K562 (cell line): ENCODE measurements at regions not wholly inside any gene's neighbourhood (a gene's known extent, or its start where the extent isn't known, plus 50 kb on each side); places are given as distances from the start of the nearest gene placed in this dataset.

Experiments
- ATAC-seq: fragments of 200-7000 bp; cut with Tn5 transposase; 3 replicates; pipeline ENCODE4 v1.9.1; 2020; ENCODE audit warnings: moderate library complexity
- BruUV-seq: library from RNA; stranded (reverse); fragments of 400-500 nt; replicated peaks from 2 replicates; lab custom pipeline; 2021; lab: Mats Ljungman, UMichigan
- CTCF ChIA-PET: fragments of 300-600 bp; formaldehyde crosslinking; extraction: SDS; loops from one replicate; lab custom pipeline; 2021; ENCODE audit warnings: low intra/inter-chr PET ratio; lab: Yijun Ruan, JAX
- POLR2A ChIA-PET: fragments of 300-600, 350-650 bp; sonication (Branson Sonifier 250); formaldehyde crosslinking; extraction: SDS; loops from one replicate; lab custom pipeline; 2021; ENCODE audit warnings: antibody characterized with exemption, inconsistent platforms; lab: Yijun Ruan, JAX
- DNase-seq, 4 experiments: peaks; one replicate each; pipeline versions ENCODE4 v3.0.0 to v3.0.0-alpha.2; 2011 to 2018; ENCODE audit warnings: low spot score in 3 of 4, mixed read lengths in 3 of 4; ENCODE audit errors: extremely low read depth in 1 of 4
- FAIRE-seq: peaks from 2 replicates; lab custom pipeline; 2011; peaks lifted over from hg19 to GRCh38; lab: Jason Lieb, UNC
- H2AFZ ChIP-seq: 2 replicates; pipeline ENCODE4 v1.6.0; 2011; ENCODE audit warnings: low read depth, low read length, control low read depth, inconsistent platforms
- H3K27ac ChIP-seq: fragments of 200-600 bp; 3 replicates; pipeline ENCODE4 v1.8.0; 2011; ENCODE audit warnings: low read depth, mild to moderate bottlenecking, control low read depth, inconsistent platforms, low read length, moderate library complexity, mixed read lengths; ENCODE audit errors: extremely low read depth
- H3K27me3 ChIP-seq, 2 experiments: fragments of 300-600 bp in 1 of 2; 2 replicates in 1 of 2; 3 replicates in 1 of 2; pipeline versions ENCODE4 v1.6.0 to v1.8.0; 2011; ENCODE audit warnings: inconsistent platforms in 2 of 2, low read length in 2 of 2, mild to moderate bottlenecking in 1 of 2, mixed read lengths in 1 of 2, moderate library complexity in 1 of 2; ENCODE audit not compliant: control insufficient read depth in 2 of 2, insufficient read depth in 2 of 2
- H3K36me3 ChIP-seq: fragments of 300-600 bp; 3 replicates; pipeline ENCODE4 v1.8.0; 2011; ENCODE audit warnings: mild to moderate bottlenecking, low read length, inconsistent platforms; ENCODE audit not compliant: control insufficient read depth, insufficient read depth
- H3K4me1 ChIP-seq, 2 experiments: fragments of 200-600 bp in 1 of 2; replicated peaks in 1 of 2; 2 replicates in 1 of 2; 3 replicates in 1 of 2; pipeline versions ENCODE4 v1.5.1 to v1.8.0; 2011; ENCODE audit warnings: inconsistent platforms in 2 of 2, low read length in 2 of 2, mild to moderate bottlenecking in 1 of 2, mixed read lengths in 1 of 2, moderate library complexity in 1 of 2; ENCODE audit not compliant: control insufficient read depth in 2 of 2, insufficient read depth in 2 of 2
- H3K4me2 ChIP-seq: 2 replicates; pipeline ENCODE4 v1.6.1; 2011; ENCODE audit warnings: low read length, control low read depth, inconsistent platforms, mixed read lengths; ENCODE audit not compliant: insufficient read depth
- H3K4me3 ChIP-seq: fragments of 200-600 bp; sonication (generic), shearing (Covaris generic); 2 replicates; pipeline ENCODE4 v1.5.1; 2016; ENCODE audit warnings: control low read depth, inconsistent platforms
- H3K79me2 ChIP-seq: fragments of 200-600 bp; 3 replicates; pipeline ENCODE4 v1.8.0; 2011; ENCODE audit warnings: low read length, inconsistent platforms; ENCODE audit not compliant: control insufficient read depth, insufficient read depth
- H3K9ac ChIP-seq, 2 experiments: 2 replicates each; pipeline versions ENCODE4 v1.6.0 to v1.6.1; 2011; ENCODE audit warnings: low read depth in 2 of 2, low read length in 2 of 2, control low read depth in 1 of 2, inconsistent platforms in 1 of 2, mild to moderate bottlenecking in 1 of 2, mixed read lengths in 1 of 2; ENCODE audit not compliant: insufficient read depth in 1 of 2
- H3K9me1 ChIP-seq: one replicate; pipeline ENCODE4 v1.6.0; 2011; ENCODE audit warnings: inconsistent platforms, mild to moderate bottlenecking, low read length, moderate library complexity; ENCODE audit not compliant: control insufficient read depth, insufficient read depth
- H3K9me3 ChIP-seq: replicated peaks from 2 replicates; pipeline ENCODE4 v1.5.1; 2011; ENCODE audit warnings: low read depth, low read length, inconsistent platforms; ENCODE audit not compliant: control insufficient read depth, insufficient read depth
- H4K20me1 ChIP-seq: replicated peaks from 2 replicates; pipeline ENCODE4 v1.6.1; 2011; ENCODE audit warnings: low read length, inconsistent platforms, mixed read lengths; ENCODE audit not compliant: control insufficient read depth, insufficient read depth
- KDM2B ChIP-seq: fragments of 250-450 bp; sonication (Bioruptor Pico); IDR thresholded peaks from 2 replicates; pipeline ENCODE4 v1.8.0; 2021; ENCODE audit warnings: mild to moderate bottlenecking, moderate library complexity
- POLR2AphosphoS2 ChIP-seq: IDR thresholded peaks from 2 replicates; pipeline ENCODE4 v1.6.1; 2012; ENCODE audit warnings: low read length, improper control_type of control experiment
- WGBS: fragments of 100-300 bp; shearing (Covaris generic); methylation state at CpG from one replicate; pipeline ENCODE4 v1.1.6; 2016; ENCODE audit warnings: low coverage, mixed read lengths; ENCODE audit not compliant: insufficient coverage; ENCODE audit errors: missing lambda C conversion rate; 5-methylcytosine and 5-hydroxymethylcytosine counted together
- in situ Hi-C: fragments of 300-500 bp; cut with MboI; formaldehyde crosslinking; loops from 4 replicates; pipeline ENCODE4 v1.15.0; 2018; ENCODE audit warnings: inconsistent platforms, mixed read lengths
- intact Hi-C: fragments of 100-400 bp; cut with micrococcal nuclease; formaldehyde crosslinking; loops from 2 replicates; pipeline ENCODE4 v1.14.2; 2022
- TF ChIP-seq, protein P1 (sequence below): fragments of 150-350 bp; conservative IDR thresholded peaks from 2 replicates; pipeline ENCODE4 v1.6.1; 2014; ENCODE audit warnings: low read length
- TF ChIP-seq, protein P2 (sequence below): sonication (generic); formaldehyde crosslinking; IDR thresholded peaks from 2 replicates; pipeline ENCODE4 v1.8.1; 2023; ENCODE audit warnings: mild to moderate bottlenecking, missing genetic modification reagents, moderate library complexity
- TF ChIP-seq, protein P3 (sequence below): sonication (generic); formaldehyde crosslinking; IDR thresholded peaks from 2 replicates; pipeline ENCODE4 v1.8.1; 2023; ENCODE audit warnings: mild to moderate bottlenecking, missing genetic modification reagents

DNA sequence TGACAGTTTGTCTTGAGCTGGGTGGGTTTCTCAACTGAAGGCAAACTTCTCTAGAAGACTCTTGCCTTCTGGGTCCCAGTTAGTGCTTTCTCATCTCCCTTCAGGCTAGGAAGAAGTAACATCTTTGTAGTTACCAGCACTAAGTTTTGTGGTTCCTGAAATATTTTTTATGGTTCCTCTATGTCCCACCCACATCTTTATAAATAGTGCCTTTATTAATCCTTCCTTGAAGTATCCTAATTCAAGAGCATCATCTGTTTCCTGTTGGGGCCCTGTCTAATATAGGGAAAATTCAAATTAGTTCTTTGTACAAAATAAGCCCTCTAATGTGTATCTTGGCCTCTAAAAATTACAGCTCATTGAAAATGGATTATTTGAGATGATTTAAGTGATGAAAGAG is 147.4 kb upstream of the MAOA start (continued):
- TF ChIP-seq, protein P1, sequence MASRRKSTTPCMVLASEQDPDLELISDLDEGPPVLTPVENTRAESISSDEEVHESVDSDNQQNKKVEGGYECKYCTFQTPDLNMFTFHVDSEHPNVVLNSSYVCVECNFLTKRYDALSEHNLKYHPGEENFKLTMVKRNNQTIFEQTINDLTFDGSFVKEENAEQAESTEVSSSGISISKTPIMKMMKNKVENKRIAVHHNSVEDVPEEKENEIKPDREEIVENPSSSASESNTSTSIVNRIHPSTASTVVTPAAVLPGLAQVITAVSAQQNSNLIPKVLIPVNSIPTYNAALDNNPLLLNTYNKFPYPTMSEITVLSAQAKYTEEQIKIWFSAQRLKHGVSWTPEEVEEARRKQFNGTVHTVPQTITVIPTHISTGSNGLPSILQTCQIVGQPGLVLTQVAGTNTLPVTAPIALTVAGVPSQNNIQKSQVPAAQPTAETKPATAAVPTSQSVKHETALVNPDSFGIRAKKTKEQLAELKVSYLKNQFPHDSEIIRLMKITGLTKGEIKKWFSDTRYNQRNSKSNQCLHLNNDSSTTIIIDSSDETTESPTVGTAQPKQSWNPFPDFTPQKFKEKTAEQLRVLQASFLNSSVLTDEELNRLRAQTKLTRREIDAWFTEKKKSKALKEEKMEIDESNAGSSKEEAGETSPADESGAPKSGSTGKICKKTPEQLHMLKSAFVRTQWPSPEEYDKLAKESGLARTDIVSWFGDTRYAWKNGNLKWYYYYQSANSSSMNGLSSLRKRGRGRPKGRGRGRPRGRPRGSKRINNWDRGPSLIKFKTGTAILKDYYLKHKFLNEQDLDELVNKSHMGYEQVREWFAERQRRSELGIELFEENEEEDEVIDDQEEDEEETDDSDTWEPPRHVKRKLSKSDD: no peak
- TF ChIP-seq, protein P2, sequence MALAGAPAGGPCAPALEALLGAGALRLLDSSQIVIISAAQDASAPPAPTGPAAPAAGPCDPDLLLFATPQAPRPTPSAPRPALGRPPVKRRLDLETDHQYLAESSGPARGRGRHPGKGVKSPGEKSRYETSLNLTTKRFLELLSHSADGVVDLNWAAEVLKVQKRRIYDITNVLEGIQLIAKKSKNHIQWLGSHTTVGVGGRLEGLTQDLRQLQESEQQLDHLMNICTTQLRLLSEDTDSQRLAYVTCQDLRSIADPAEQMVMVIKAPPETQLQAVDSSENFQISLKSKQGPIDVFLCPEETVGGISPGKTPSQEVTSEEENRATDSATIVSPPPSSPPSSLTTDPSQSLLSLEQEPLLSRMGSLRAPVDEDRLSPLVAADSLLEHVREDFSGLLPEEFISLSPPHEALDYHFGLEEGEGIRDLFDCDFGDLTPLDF: no peak
- TF ChIP-seq KDM2B (CRISPR knock-in tag): no peak
- TF ChIP-seq, all 486 proteins: peak for 0

DNA sequence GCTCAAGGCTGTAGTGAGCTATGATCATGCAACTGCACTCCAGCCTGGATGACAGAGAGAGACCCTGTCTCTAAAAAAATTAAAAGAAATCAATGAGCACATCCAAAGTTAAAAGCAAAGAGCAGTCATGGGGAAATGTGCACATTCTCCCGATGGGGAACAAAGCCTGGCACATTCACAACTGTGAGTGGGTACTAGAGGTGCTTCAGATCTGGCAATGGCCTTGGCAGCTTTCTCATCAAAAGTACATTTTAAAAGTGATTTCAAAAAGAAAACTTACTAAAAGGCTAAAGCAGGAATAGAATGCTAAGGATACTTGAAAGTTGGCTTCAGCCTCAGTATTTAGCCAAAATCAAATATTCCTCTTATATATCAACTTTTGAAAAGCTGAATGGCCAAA is 145.9 kb upstream of the MAOA start:
- Histone ChIP-seq H2AFZ (no peak overlapping the region), H3K36me3 (no peaks in the 10 kb centered on the region), H3K4me3 (no peak overlapping the region), H3K27me3 (no peaks in the 10 kb centered on the region), H3K9me1 (no peaks in the 10 kb centered on the region), H3K4me2 (no peak overlapping the region), H3K79me2 (no peaks in the 10 kb centered on the region), H3K4me1 (no peaks in the 10 kb centered on the region), H4K20me1 (no peaks in the 10 kb centered on the region), H3K9me3 (no peaks in the 10 kb centered on the region), H3K9ac (no peak overlapping the region), H3K27ac (no peak overlapping the region)
- in situ Hi-C loops: no loop called here
- intact Hi-C loops: no loop called here
- no peak for TF ChIP-seq POLR2AphosphoS2
- TF ChIP-seq, protein P3, sequence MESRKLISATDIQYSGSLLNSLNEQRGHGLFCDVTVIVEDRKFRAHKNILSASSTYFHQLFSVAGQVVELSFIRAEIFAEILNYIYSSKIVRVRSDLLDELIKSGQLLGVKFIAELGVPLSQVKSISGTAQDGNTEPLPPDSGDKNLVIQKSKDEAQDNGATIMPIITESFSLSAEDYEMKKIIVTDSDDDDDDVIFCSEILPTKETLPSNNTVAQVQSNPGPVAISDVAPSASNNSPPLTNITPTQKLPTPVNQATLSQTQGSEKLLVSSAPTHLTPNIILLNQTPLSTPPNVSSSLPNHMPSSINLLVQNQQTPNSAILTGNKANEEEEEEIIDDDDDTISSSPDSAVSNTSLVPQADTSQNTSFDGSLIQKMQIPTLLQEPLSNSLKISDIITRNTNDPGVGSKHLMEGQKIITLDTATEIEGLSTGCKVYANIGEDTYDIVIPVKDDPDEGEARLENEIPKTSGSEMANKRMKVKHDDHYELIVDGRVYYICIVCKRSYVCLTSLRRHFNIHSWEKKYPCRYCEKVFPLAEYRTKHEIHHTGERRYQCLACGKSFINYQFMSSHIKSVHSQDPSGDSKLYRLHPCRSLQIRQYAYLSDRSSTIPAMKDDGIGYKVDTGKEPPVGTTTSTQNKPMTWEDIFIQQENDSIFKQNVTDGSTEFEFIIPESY: no peak
- FAIRE-seq (no peak), ATAC-seq (no peak), DNase-seq (no peak)
- 0% methylated on average over 1 of the region's 1 CpG for WGBS
- CTCF ChIA-PET: no interaction called here
- BruUV-seq: no TSS peak
- POLR2A ChIA-PET: no interaction called here
